NCI-H1436 (cell line): ENCODE measurements at regions not wholly inside any gene's neighbourhood (a gene's known extent, or its start where the extent isn't known, plus 50 kb on each side); places are given as distances from the start of the nearest gene placed in this dataset.
"Not testable (repeated sequence)": the region's sequence is repeated elsewhere in the genome, so short reads cannot be mapped to it uniquely, and the experiment has no call there.

ENCODE experiments used
- DNase-seq: peaks from one replicate; lab custom pipeline; 2025; lab: John Stamatoyannopoulos, UW

- DNase-seq, result not testable (repeated sequence)
These were observed 394.3 kb downstream of the PTH2R start for GRCh38 chr2:208800887-208801286.

- DNase-seq, result no peak
These were observed 401.2 kb downstream of the PTH2R start for GRCh38 chr2:208807756-208808155.

DNA sequence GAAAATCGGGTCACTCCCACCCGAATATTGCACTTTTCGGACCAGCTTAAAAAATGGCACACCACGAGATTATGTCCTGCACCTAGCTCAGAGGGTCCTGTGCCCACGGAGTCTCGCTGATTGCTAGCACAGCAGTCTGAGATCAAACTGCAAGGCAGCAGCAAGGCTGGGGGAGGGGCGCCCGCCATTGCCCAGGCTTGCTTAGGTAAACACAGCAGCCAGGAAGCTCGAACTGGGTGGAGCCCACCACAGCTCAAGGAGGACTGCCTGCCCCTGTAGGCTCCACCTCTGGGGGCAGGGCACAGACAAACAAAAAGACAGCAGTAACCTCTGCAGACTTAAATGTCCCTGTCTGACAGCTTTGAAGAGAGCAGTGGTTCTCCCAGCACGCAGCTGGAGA, 405.3 kb downstream of the PTH2R start:
- not testable (repeated sequence) for DNase-seq

DNA sequence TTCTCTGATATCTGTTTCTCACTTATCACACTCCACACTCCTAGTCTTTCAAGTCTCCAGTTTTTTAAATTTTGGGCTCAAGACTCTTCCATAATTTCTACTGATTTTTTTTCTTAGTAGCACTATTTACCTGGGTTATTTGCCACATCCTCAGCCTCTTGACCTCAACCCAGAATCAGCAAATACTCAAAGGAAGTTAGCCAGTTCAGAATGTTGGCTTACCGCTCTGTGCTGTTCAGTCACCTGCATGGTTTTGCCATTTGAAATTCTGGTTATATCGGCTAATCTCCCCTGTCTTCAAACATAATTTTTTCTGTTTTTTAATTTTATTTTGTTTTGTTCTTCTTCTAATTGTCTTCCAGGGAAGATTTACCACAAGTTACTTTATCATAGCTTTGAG, 412.6 kb downstream of the PTH2R start:
- no peak for DNase-seq

GRCh38 chr2:208820014-208820688, 413.6 kb downstream of the PTH2R start:
- peak; percentile 51 for DNase-seq

- DNase-seq, result no peak
These were observed 420.5 kb downstream of the PTH2R start for GRCh38 chr2:208827109-208827508.

DNA sequence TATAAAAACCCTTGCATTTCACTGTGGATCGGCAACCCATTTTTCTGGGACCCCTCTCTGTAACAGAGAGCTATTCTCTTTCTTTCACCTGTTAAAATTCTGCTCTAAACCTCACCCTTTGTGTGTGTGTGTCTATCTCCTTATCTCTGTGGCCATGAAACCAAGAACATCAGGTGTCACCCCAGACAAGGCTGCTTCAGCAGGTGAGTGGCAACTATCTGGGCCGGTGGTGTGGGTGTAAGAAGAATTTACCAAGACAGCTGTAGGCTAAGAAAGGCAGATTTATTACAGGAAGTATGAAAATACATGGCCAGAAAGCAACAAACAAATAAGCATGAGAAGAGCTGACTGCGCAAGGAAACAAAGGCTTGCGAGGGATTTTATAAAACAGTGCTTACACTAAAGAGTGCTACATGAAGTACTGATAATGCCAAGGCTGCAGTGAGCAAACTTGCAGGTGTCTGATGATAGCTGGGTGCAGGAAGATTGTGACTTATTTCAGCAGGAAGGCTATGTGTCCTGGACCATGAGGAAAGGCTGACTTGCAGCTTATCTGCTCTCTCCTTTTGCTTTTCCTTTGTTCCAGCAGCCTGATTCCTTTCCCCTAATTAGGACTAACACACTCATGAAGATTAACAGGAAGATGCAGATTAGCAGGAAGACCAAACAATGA, 421.1 kb downstream of the PTH2R start:
- no peak for DNase-seq

- DNase-seq, result no peak
These were observed 423.6 kb downstream of the PTH2R start for GRCh38 chr2:208830203-208830602.

DNA sequence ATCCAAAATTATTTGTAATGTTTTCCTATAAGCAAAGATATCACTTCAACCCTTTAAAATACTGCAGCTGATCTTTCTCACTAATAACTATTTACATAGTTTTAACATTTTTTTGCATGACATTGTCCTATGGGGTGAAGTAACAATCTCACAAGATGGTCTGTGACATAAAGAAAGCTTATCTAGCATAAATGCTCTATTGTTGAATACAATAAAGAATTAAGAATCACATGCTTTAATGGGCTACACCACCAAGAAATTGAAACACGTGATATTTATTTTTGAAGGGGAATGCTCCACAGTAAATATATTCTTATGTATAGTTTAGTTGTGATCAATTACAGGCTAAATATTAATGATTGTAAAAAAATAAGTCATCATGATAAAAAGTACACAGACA, 441.1 kb downstream of the PTH2R start:
- DNase-seq, result no peak

DNA sequence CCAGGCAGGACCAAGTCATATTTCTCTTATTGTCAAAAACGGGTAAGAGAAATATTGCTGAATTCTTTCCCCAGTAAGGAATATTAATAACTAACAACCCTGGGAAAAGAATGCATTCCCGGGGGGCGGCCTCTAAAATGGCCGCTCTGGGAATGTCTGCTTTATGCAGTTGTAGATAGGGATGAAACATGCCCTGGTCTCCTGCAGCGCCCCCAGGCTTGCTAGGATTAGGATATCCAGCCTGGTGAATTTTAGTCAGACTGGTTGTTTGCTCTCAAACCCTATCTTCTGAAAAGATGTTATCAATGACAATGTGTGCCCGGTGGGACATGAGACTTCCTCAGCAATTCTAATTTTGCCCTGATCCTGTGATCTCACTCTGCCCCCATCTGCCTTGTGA, 448.1 kb downstream of the PTH2R start:
- DNase-seq, result no peak

DNA sequence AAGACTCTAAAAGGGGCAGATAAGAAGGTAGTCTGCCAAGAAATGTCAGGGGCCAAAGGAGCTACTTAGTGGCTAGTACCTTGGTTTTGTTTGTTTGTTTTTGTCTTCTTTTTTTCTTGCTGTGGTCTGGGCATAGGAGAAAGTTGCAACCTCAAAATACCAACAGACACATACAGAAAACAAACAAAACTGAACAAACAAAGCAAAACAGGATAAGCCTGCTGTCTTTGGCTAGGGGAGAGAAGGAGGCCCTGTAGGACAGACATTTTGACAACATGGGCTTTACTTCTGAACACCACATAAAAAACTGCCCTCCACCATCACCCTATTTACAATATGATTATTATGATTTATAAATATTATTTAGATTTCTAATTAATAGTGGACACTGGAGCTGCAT, 460.8 kb downstream of the PTH2R start:
- no peak for DNase-seq

GRCh38 chr2:208872591-208872990, 466.0 kb downstream of the PTH2R start:
- DNase-seq, result no peak

GRCh38 chr2:208879666-208880065, 473.1 kb downstream of the PTH2R start:
- DNase-seq, result no peak

- no peak for DNase-seq
These were observed 473.6 kb downstream of the PTH2R start for GRCh38 chr2:208880171-208880570.

- no peak for DNase-seq
These were observed 483.9 kb downstream of the PTH2R start for GRCh38 chr2:208890486-208890885.

DNA sequence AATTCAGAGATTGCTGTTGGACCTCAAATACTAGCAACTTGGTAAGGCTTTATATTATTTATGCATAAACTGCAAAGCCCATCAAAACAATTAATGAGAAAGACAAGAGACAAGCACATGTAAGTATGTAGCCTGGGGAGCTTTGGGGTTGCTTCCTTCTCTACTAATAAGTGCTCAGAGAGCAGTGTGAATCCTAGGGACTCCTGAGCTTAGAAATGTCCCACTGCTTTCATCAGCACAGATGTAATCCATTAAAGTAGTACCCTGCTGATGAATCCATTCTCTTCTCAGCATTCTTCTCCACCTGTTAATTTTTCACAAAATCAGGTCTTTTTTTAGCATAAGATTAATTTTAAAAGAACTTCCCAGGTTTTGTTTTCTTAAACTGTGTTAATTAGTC, 485.6 kb downstream of the PTH2R start:
- no peak for DNase-seq

GRCh38 chr2:208906330-208906729, 499.7 kb downstream of the PTH2R start:
- DNase-seq, result no peak

DNA sequence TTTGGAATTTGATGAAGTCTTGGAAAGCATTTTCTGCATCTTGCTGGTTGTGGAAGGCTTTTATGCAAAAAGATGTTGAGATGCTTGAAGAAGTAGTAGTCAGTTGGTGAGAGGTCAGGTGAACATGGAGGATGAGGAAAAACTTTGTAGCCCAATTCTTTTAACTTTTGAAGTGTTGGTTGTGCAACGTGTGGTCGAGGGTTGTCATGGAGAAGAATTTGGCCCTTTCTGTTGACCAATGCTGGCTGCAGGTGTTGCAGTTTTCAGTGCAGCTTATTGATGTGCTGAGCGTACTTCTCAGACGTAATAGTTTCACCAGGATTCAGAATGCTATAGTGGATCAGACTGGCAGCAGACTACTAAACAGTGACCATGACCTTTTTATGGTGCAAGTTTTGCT, 508.4 kb upstream of the MAP2 start:
- DNase-seq, result no peak

DNA sequence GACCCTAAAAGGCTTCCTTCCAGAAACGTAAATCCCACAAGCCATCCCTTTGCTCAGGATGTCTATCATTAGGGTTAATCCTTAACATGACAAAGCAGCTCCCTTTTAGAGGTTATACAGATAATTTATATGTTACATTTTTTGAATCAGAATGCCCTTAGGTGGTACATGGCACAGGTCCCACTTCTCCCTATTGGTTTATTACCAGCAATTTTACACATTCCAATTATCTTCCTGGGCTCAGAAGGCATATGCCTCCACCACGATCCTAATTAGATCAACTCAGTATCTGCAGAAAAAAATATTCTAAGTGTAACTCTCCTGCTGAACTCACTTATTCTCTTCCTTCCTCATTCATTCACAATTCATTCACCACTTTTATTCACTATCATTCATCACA, 507.0 kb upstream of the MAP2 start:
- no peak for DNase-seq

GRCh38 chr2:208921358-208921757, 502.5 kb upstream of the MAP2 start:
- not testable (repeated sequence) for DNase-seq

DNA sequence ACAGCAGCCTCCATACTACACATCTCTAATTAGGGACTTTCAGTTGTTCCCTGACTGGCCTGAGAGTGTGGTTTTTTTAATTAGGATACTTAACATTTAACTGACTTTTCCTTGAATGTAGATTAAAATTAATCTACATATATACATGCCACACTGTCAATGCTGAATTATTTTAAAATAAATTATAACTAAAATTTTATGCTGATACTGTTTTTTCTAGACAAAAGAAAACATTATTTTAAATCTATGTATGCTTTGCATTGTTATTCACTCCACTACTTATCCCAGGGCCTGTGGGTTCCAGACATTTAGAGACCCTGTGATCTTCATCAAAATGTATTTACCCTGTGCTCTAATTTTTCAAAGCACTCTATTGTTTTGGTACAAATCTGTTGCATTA, 496.0 kb upstream of the MAP2 start:
- no peak for DNase-seq

DNA sequence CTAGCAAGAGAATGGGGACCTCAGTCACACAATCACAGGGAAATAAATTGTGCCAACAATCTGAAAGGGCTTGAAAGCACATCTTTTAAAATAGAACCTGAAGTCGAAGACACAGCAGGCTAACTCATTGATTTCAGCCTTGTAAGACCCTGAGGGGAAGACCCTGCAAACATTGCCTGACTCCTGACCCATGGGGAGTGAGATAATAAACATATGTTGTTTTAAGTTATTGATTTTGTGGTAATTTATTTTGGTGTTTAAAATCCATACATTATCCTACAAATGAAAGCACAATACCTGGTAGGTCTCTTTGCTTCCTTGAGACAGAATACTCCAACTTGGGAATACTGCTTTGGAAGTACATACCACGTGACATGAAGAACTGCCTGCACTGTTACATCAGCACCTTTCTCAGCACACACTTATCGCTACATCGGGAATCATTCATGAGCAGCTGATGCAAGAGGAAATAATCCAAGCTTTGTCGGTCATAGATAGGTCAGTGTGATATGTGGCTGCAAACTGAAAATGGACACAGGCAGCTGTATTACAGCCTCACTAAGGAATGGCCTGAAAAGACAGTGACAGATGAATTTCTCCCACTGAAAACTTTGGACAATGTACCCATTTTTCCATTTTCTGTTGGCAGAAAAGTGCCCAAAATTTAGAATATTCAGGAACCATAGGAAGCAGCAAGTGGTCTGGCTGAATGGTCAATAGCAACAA, 494.5 kb upstream of the MAP2 start:
- no peak for DNase-seq

DNA sequence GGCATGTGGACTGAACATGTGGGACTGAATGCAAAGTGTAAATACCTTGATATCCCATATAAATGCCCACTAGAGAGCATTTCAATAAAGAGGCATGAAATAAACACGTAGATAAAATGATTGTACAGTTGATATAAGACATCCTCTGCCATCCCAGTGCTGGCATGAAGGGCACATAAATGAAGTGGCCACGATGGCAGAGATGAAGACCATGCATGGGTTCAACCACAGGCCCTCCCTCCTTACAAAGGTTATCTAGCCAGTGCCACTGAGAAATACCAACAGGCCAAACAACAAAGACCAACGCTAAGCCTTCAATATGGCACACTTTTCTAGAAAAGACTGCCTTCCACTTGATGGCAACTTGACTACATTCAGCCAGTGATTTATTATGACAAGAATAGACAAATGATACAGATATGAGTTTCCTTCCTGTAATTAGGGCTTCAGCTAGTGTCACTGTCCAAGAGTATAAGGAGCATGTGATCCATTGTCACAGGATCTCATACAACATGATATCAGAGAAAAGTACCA, 493.9 kb upstream of the MAP2 start:
- DNase-seq, result no peak
